Epithelial cell of proximal tubule (primary cell): ENCODE measurements at regions not wholly inside any gene's neighbourhood (a gene's known extent, or its start where the extent isn't known, plus 50 kb on each side); places are given as distances from the start of the nearest gene placed in this dataset.

Source experiments
- DNase-seq: peaks from one replicate; pipeline ENCODE4 v3.0.0-alpha.2; 2011; ENCODE audit warnings: low read depth
- H3K4me3 ChIP-seq: 2 replicates; pipeline ENCODE4 v1.5.1; 2011; ENCODE audit warnings: low read depth, mild to moderate bottlenecking, low read length
- CTCF ChIP-seq: conservative IDR thresholded peaks from 2 replicates; pipeline ENCODE4 v1.5.1; 2012; ENCODE audit warnings: low read depth, mild to moderate bottlenecking, low read length

DNA sequence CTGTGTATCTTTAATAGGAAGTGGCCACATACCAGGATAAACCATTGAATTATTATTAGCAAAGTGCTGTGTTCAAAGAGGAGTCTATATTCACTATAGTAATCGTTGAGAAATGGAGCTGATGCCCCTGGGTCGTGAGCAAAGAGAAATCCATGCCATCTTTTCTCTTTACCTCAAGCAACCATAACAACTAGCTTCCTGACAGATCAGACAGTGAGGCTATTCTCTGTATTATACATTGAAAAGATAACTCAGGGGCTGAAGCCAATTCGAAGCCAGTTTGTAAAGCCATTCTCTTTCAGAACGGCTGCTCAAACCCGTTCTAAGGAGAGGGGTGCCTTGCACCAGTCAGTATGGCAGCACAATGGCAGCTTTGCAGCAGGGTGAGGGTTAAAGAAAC lies 680.6 kb downstream of the SEMA5A start:
- DNase-seq, result no peak
- TF ChIP-seq CTCF, result no peak
- no peak overlapping the region for H3K4me3 ChIP-seq

GRCh38 chr5:8865686-8866374 lies 680.0 kb downstream of the SEMA5A start:
- DNase-seq, result no peak
- no peak overlapping the region for H3K4me3 ChIP-seq
- no peak for TF ChIP-seq CTCF

DNA sequence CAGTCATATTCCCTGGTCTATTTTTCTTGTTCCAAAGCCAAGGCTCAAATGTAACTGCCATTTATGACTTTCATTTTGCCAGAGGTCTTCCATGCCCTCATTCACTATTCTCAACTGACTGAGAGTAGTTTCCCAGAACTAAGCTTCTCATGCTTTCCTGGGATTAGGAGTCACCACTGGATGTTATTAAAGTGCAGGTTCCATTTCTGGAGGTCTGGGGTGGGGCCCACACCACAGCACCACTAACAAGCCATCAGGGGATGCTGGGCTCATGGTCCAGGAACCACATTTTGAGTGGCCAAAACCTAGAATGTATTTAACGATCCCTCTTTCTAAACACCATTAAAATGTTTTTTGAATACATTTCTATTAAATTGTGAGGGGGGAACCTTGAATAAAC lies 677.6 kb downstream of the SEMA5A start:
- TF ChIP-seq CTCF, result no peak
- H3K4me3 ChIP-seq, result no peak overlapping the region
- DNase-seq, result no peak

DNA sequence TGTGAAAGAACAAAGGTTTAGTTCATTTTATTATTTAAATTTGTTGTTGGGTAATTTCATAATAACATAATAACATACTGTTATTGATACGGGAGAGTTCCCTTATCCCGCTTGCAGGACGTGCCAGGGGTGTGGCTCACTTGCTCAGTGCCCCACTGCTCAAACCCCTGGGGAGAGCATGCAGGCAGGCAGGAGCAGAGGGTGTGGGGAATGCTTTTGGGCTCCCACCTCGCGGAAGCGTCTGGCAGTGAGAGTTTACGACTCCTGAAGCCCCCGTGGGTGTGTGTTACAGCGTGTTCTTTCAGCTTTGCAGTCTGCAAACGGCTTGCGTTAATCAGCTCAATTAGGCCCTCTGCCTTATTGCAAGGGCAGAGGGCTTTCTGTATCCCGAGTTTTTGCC lies 675.9 kb downstream of the SEMA5A start:
- H3K4me3 ChIP-seq, result no peak overlapping the region
- TF ChIP-seq CTCF, result no peak
- no peak for DNase-seq

DNA sequence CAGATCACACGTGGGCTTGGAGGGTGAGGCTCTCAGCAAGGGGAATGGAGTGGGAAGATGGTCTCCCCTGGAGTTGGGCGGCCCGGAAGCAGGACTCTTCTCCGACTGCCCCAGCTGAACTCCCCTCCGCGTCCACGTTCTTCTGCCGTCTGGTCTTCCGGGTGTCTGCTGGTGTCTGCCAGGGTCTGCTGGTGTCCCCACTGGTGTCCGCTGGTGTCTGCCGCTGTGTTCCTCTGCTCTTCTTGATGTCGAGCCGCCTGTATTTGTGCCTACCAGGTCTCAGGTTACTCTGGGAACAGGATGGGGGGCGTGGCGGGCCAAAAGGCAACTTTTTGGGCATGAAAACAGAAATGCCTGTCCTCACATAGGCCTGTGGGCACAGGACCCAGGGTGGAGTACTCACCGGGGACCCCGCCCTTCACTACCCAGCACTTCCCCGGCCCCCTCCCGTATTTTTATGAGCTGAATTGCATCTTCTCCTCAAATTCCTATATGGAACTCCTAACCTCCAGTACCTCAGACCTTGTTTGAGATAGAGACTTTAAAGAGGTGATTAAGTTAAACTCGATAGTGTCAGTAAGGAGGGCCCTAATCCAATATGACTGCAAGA lies 675.4 kb downstream of the SEMA5A start:
- no peak for DNase-seq
- no peak overlapping the region for H3K4me3 ChIP-seq
- TF ChIP-seq CTCF, result no peak

DNA sequence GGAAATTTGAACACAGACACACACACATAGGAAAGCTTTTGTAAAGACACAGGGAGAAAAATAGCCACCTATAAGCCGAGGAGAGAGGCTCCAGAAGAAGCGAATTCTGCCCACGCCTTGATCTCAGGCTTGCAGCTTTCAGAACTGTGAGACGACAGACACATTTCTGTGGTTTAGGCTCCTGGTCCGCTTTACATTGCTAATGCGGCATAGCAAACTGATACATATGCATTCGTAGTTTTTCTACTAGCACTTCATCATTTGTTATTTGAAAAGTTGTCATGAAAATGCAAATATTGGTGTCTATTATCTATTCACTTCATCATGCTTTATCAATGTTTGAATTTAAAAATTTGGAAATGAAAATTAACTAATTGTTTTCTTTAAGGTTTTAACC lies 674.9 kb downstream of the SEMA5A start:
- H3K4me3 ChIP-seq, result no peak overlapping the region
- TF ChIP-seq CTCF, result no peak
- DNase-seq, result no peak

DNA sequence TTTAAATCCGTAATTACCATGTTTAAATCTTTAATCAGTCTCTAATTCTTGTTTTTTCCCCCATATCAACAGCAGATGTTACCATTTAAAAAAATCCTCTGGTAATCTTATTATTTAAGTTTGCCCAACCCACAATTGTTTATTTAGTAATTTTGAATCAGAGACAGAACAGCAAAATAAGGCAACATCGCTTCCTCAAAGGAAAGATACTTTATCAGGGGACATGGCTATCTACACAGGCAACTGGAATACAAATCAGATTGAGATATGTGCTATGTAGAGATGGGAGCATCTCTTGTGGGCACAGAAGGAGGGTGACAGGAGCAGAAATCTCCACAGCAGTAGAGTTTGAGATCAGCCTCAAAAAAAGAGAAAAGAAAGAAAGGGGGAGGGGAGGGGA lies 674.4 kb downstream of the SEMA5A start:
- H3K4me3 ChIP-seq, result no peak overlapping the region
- TF ChIP-seq CTCF, result no peak
- DNase-seq, result no peak
